MCF 10A (cell line): ENCODE measurements at regions not wholly inside any gene's neighbourhood (a gene's known extent, or its start where the extent isn't known, plus 50 kb on each side); places are given as distances from the start of the nearest gene placed in this dataset.

Experiments used
- BruUV-seq: library from RNA; stranded (reverse); fragments of 400-500 nt; replicated peaks from 2 replicates; lab custom pipeline; 2021; lab: Mats Ljungman, UMichigan
- CTCF ChIA-PET: fragments of 300-600 bp; sonication (Branson Sonifier 250); formaldehyde crosslinking; extraction: SDS; loops from one replicate; lab custom pipeline; 2021; ENCODE audit warnings: antibody characterized with exemption, inconsistent platforms; lab: Yijun Ruan, JAX
- POLR2A ChIA-PET: fragments of 300-600, 350-650 bp; sonication (Branson Sonifier 250); formaldehyde crosslinking; extraction: SDS; loops from one replicate; lab custom pipeline; 2020; ENCODE audit warnings: antibody characterized with exemption, inconsistent platforms; lab: Yijun Ruan, JAX
- DNase-seq: peaks from one replicate; pipeline ENCODE4 v3.0.0-alpha.2; 2018; ENCODE audit not compliant: unreplicated experiment
- H3K27ac Mint-ChIP-seq: one replicate; pipeline ENCODE4 v1.8.0; 2022; ENCODE audit warnings: mild to moderate bottlenecking, low read depth, mixed read lengths; ENCODE audit not compliant: unreplicated experiment
- H3K27me3 Mint-ChIP-seq: one replicate; pipeline ENCODE4 v1.8.0; 2022; ENCODE audit warnings: mixed read lengths; ENCODE audit not compliant: insufficient read depth, unreplicated experiment
- H3K36me3 Mint-ChIP-seq: one replicate; pipeline ENCODE4 v1.8.0; 2022; ENCODE audit warnings: mild to moderate bottlenecking, moderate library complexity, mixed read lengths; ENCODE audit not compliant: insufficient read depth, unreplicated experiment
- H3K4me1 Mint-ChIP-seq: one replicate; pipeline ENCODE4 v1.8.0; 2022; ENCODE audit warnings: mixed read lengths; ENCODE audit not compliant: insufficient read depth, unreplicated experiment
- H3K4me3 Mint-ChIP-seq: one replicate; pipeline ENCODE4 v1.8.0; 2022; ENCODE audit warnings: mild to moderate bottlenecking, moderate library complexity, mixed read lengths; ENCODE audit not compliant: unreplicated experiment
- H3K9me3 Mint-ChIP-seq: one replicate; pipeline ENCODE4 v1.8.0; 2022; ENCODE audit warnings: mixed read lengths; ENCODE audit not compliant: unreplicated experiment
- intact Hi-C: fragments of 100-400 bp; cut with micrococcal nuclease; formaldehyde crosslinking; loops from 2 replicates; pipeline ENCODE4 v1.14.1; 2022
- TF ChIP-seq, protein P1 (sequence below): fragments of 200-600 bp; IDR thresholded peaks from one replicate; pipeline ENCODE4 v1.8.0; 2022; ENCODE audit warnings: antibody characterized with exemption, mild to moderate bottlenecking; ENCODE audit not compliant: unreplicated experiment

- peak; percentile 37 for DNase-seq
- intact Hi-C loops: no loop called here
- H3K27me3 Mint-ChIP-seq: no peaks in the 10 kb centered on the region
- no peaks in the 10 kb centered on the region for H3K4me1 Mint-ChIP-seq
- H3K9me3 Mint-ChIP-seq: peaks cover 10% of the 10 kb centered on the region
- H3K4me3 Mint-ChIP-seq: no peak overlapping the region
- TF ChIP-seq, protein P1, sequence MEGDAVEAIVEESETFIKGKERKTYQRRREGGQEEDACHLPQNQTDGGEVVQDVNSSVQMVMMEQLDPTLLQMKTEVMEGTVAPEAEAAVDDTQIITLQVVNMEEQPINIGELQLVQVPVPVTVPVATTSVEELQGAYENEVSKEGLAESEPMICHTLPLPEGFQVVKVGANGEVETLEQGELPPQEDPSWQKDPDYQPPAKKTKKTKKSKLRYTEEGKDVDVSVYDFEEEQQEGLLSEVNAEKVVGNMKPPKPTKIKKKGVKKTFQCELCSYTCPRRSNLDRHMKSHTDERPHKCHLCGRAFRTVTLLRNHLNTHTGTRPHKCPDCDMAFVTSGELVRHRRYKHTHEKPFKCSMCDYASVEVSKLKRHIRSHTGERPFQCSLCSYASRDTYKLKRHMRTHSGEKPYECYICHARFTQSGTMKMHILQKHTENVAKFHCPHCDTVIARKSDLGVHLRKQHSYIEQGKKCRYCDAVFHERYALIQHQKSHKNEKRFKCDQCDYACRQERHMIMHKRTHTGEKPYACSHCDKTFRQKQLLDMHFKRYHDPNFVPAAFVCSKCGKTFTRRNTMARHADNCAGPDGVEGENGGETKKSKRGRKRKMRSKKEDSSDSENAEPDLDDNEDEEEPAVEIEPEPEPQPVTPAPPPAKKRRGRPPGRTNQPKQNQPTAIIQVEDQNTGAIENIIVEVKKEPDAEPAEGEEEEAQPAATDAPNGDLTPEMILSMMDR: no peak
- H3K27ac Mint-ChIP-seq: no peak overlapping the region
- no TSS peak for BruUV-seq
- no peaks in the 10 kb centered on the region for H3K36me3 Mint-ChIP-seq
- POLR2A ChIA-PET: no interaction called here
- CTCF ChIA-PET: interaction anchor here (0.7 kb wide), 1 partner anchor 428 kb away, joined by 3 read pairs; no protein-coding TSS in a partner anchor
Measured at GRCh38 chr14:98599082-98599481, 672.9 kb downstream of the BCL11B start.

GRCh38 chr14:98602983-98603382 is 669.0 kb downstream of the BCL11B start:
- no peak overlapping the region for H3K27ac Mint-ChIP-seq
- no peaks in the 10 kb centered on the region for H3K36me3 Mint-ChIP-seq
- no peak for DNase-seq
- intact Hi-C loops: no loop called here
- H3K4me1 Mint-ChIP-seq: no peaks in the 10 kb centered on the region
- BruUV-seq: no TSS peak
- no peak overlapping the region for H3K4me3 Mint-ChIP-seq
- no peaks in the 10 kb centered on the region for H3K27me3 Mint-ChIP-seq
- CTCF ChIA-PET: no interaction called here
- H3K9me3 Mint-ChIP-seq: no peaks in the 10 kb centered on the region
- TF ChIP-seq, protein P1: no peak
- POLR2A ChIA-PET: no interaction called here

- DNase-seq: no peak
- ChIA-PET CTCF (interaction anchor here (0.6 kb wide), 1 partner anchor 22 kb away, joined by 3 read pairs; no protein-coding TSS in a partner anchor), POLR2A (no interaction called here)
- TF ChIP-seq, protein P1: no peak
- Mint-ChIP-seq H3K27me3 (no peaks in the 10 kb centered on the region), H3K4me3 (no peak overlapping the region), H3K27ac (no peak overlapping the region), H3K4me1 (no peaks in the 10 kb centered on the region), H3K9me3 (no peaks in the 10 kb centered on the region), H3K36me3 (no peaks in the 10 kb centered on the region)
- intact Hi-C loops: no loop called here
- no TSS peak for BruUV-seq
Measured at GRCh38 chr14:98605043-98605442, 667.0 kb downstream of the BCL11B start.

DNA sequence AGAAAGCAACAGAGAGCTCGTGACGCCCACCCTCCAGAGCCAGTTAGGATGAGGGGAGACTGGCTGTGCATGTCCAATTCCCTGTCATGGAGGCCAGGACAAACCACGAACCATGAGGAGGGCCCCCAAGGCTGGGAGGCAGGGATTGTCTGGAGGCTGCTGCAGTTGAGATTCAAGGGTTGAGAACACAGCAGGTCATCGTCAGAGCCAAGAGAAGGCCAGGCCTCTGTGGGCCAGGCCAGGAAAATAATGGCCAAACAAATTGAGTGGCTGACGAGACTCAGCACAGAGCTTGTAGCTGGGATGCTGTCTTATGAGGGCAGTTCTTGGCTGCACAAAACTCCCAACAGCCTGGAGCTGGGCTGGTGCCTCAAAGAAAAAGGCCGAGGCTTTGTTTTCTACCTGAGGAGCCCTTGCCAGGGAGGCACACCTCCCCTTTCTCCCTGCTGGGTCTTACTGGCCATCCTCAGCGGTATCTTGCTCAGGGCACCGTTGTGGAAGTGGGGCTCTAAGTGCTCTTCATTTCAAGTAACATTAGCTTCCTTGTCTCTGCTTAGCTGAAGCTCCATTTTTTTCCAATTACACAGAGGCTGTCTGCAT is 665.9 kb downstream of the BCL11B start:
- no peak for DNase-seq
- no peaks in the 10 kb centered on the region for H3K36me3 Mint-ChIP-seq
- TF ChIP-seq, protein P1: no peak
- no TSS peak for BruUV-seq
- no peaks in the 10 kb centered on the region for H3K27me3 Mint-ChIP-seq
- intact Hi-C loops: no loop called here
- no peak overlapping the region for H3K27ac Mint-ChIP-seq
- ChIA-PET CTCF (no interaction called here), POLR2A (no interaction called here)
- H3K4me1 Mint-ChIP-seq: no peaks in the 10 kb centered on the region
- H3K9me3 Mint-ChIP-seq: no peaks in the 10 kb centered on the region
- H3K4me3 Mint-ChIP-seq: no peak overlapping the region
